Lower lobe of right lung (tissue), 2 donors: ENCODE measurements at regions not wholly inside any gene's neighbourhood (a gene's known extent, or its start where the extent isn't known, plus 50 kb on each side); places are given as distances from the start of the nearest gene placed in this dataset.
"Not testable (repeated sequence)": the region's sequence is repeated elsewhere in the genome, so short reads cannot be mapped to it uniquely, and the experiment has no call there.

Experiments used
- ATAC-seq, 2 donors: fragments of 200-7000 bp; cut with Tn5 transposase; one replicate each; pipeline ENCODE4 v1.9.1; 2020 to 2022; ENCODE audit warnings: mild to moderate bottlenecking in 2 of 2, moderate library complexity in 2 of 2
- DNase-seq: peaks from one replicate; pipeline ENCODE4 v3.0.0-alpha.2; 2020
- H3K27ac ChIP-seq: fragments of 200-600 bp; one replicate; pipeline ENCODE4 v1.8.0; 2022
- H3K27me3 ChIP-seq: fragments of 200-600 bp; one replicate; pipeline ENCODE4 v1.8.0; 2022; ENCODE audit warnings: low read depth
- H3K36me3 ChIP-seq: fragments of 200-600 bp; one replicate; pipeline ENCODE4 v1.8.0; 2022; ENCODE audit warnings: mild to moderate bottlenecking
- H3K4me1 ChIP-seq: fragments of 200-600 bp; one replicate; pipeline ENCODE4 v1.8.0; 2022
- H3K4me3 ChIP-seq: fragments of 200-600 bp; one replicate; pipeline ENCODE4 v1.8.0; 2022; ENCODE audit warnings: mild to moderate bottlenecking
- H3K9me3 ChIP-seq: fragments of 200-600 bp; one replicate; pipeline ENCODE4 v1.8.0; 2022
- CTCF ChIP-seq: fragments of 200-600 bp; IDR thresholded peaks from one replicate; pipeline ENCODE4 v1.8.0; 2022; ENCODE audit warnings: antibody characterized with exemption, mild to moderate bottlenecking
- intact Hi-C: fragments of 100-400 bp; cut with DNase I; formaldehyde crosslinking; loops from one replicate; pipeline ENCODE4 v1.11.0; 2022
- donor health status: DM: no; HTN: yes; CAD: no; lungs with severe emphysema.

GRCh38 chr9:135412315-135413085 lies 67.1 kb upstream of the PPP1R26 start:
- H3K4me3 ChIP-seq, intact Hi-C loops, H3K4me1 ChIP-seq, H3K9me3 ChIP-seq, H3K27ac ChIP-seq, H3K36me3 ChIP-seq: not testable (repeated sequence)
- peak; percentile 100 for TF ChIP-seq CTCF
- peaks cover 26% of the 10 kb centered on the region for H3K27me3 ChIP-seq
- DNase-seq (peak; percentile 74), ATAC-seq (peak; percentile 89 to 93)

- peaks cover 26% of the 10 kb centered on the region for H3K27me3 ChIP-seq
- TF ChIP-seq CTCF, result no peak
- H3K4me3 ChIP-seq, result no peak overlapping the region
- no peaks in the 10 kb centered on the region for H3K4me1 ChIP-seq
- no peak for ATAC-seq
- no peak for DNase-seq
- no peak overlapping the region for H3K27ac ChIP-seq
- no peaks in the 10 kb centered on the region for H3K36me3 ChIP-seq
- no peaks in the 10 kb centered on the region for H3K9me3 ChIP-seq
- intact Hi-C loops, result no loop called here
These were observed 66.6 kb upstream of the PPP1R26 start for GRCh38 chr9:135413086-135413375.

GRCh38 chr9:135413461-135413860 lies 66.1 kb upstream of the PPP1R26 start:
- Histone ChIP-seq H3K9me3 (no peaks in the 10 kb centered on the region), H3K36me3 (no peaks in the 10 kb centered on the region), H3K4me1 (no peaks in the 10 kb centered on the region), H3K27me3 (peaks cover 26% of the 10 kb centered on the region), H3K27ac (no peak overlapping the region), H3K4me3 (no peak overlapping the region)
- DNase-seq, result no peak
- no peak for ATAC-seq
- intact Hi-C loops, result no loop called here
- no peak for TF ChIP-seq CTCF

GRCh38 chr9:135414293-135414692 lies 65.3 kb upstream of the PPP1R26 start:
- H3K9me3 ChIP-seq, result no peaks in the 10 kb centered on the region
- intact Hi-C loops, result no loop called here
- DNase-seq (no peak), ATAC-seq (no peak)
- TF ChIP-seq CTCF, result no peak
- H3K4me3 ChIP-seq, result no peak overlapping the region
- H3K4me1 ChIP-seq, result no peaks in the 10 kb centered on the region
- no peak overlapping the region for H3K27ac ChIP-seq
- H3K36me3 ChIP-seq, result no peaks in the 10 kb centered on the region
- peaks cover 26% of the 10 kb centered on the region for H3K27me3 ChIP-seq

- H3K4me1 ChIP-seq, result no peaks in the 10 kb centered on the region
- no peak overlapping the region for H3K27ac ChIP-seq
- TF ChIP-seq CTCF, result no peak
- peaks cover 25% of the 10 kb centered on the region for H3K27me3 ChIP-seq
- intact Hi-C loops, result no loop called here
- no peaks in the 10 kb centered on the region for H3K9me3 ChIP-seq
- H3K36me3 ChIP-seq, result no peaks in the 10 kb centered on the region
- DNase-seq, result no peak
- H3K4me3 ChIP-seq, result no peak overlapping the region
- no peak for ATAC-seq
These were observed 64.0 kb upstream of the PPP1R26 start for GRCh38 chr9:135415586-135415985.
